Endothelial cell of umbilical vein (primary cell): ENCODE measurements at regions not wholly inside any gene's neighbourhood (a gene's known extent, or its start where the extent isn't known, plus 50 kb on each side); places are given as distances from the start of the nearest gene placed in this dataset.

Experiments
- CTCF ChIP-seq, 2 donors: IDR thresholded peaks; 1 replicate in 1 of 2; 2 replicates in 1 of 2; pipeline ENCODE4 v1.5.1; 2011; ENCODE audit warnings: low read length in 2 of 2, mild to moderate bottlenecking in 2 of 2, moderate library complexity in 2 of 2, control low read depth in 1 of 2, inconsistent platforms in 1 of 2, low read depth in 1 of 2; ENCODE audit not compliant: insufficient read depth in 1 of 2; ENCODE audit errors: extremely low read depth in 1 of 2
- EZH2 ChIP-seq: IDR thresholded peaks from 2 replicates; pipeline ENCODE4 v1.6.1; 2012; ENCODE audit warnings: borderline replicate concordance, low read depth, mild to moderate bottlenecking, moderate library complexity, low read length, inconsistent platforms; ENCODE audit not compliant: severe bottlenecking
- FOS ChIP-seq: IDR thresholded peaks from 2 replicates; pipeline ENCODE4 v1.6.1; 2011; ENCODE audit warnings: mild to moderate bottlenecking, low read length, moderate library complexity, borderline replicate concordance; ENCODE audit not compliant: insufficient read depth
- GATA2 ChIP-seq: IDR thresholded peaks from 2 replicates; pipeline ENCODE4 v1.7.0; 2011; ENCODE audit warnings: low read depth, mild to moderate bottlenecking, moderate library complexity, mixed read lengths, low read length; ENCODE audit not compliant: insufficient read length, insufficient read depth
- JUN ChIP-seq: IDR thresholded peaks from 2 replicates; pipeline ENCODE4 v1.6.1; 2011; ENCODE audit warnings: borderline replicate concordance, low read depth; ENCODE audit not compliant: insufficient read length, insufficient read depth
- POLR2A ChIP-seq: IDR thresholded peaks from 2 replicates; pipeline ENCODE4 v1.6.1; 2012; ENCODE audit warnings: low read depth, mild to moderate bottlenecking, control low read depth, low read length
- POLR2AphosphoS5 ChIP-seq: IDR thresholded peaks from 2 replicates; pipeline ENCODE4 v1.6.1; 2012; ENCODE audit warnings: low read depth, mild to moderate bottlenecking, control low read depth, low read length, moderate library complexity; ENCODE audit not compliant: insufficient read depth

- TF ChIP-seq EZH2 (no peak), JUN (no peak), CTCF (IDR thresholded peaks at IDR 0.05; ENCODE audit: extremely low read depth in 1 of 2, insufficient read depth in 1 of 2, low read depth in 1 of 2, low read length in 2 of 2) (no peak), FOS (no peak), POLR2A (no peak), POLR2AphosphoS5 (no peak), GATA2 (no peak)
These were observed 108.9 kb upstream of the PLSCR4 start for GRCh38 chr3:146359841-146360240.
